ENCODE measurements at regions not wholly inside any gene's neighbourhood (a gene's known extent, or its start where the extent isn't known, plus 50 kb on each side); places are given as distances from the start of the nearest gene placed in this dataset.

GRCh38 chr14:49971156-49972130, 78.6 kb downstream of the ARF6 start:
- DNase-seq (ENCODE audit: low read depth, low spot score): no peak

GRCh38 chr14:49972131-49972671, 79.3 kb downstream of the ARF6 start:
- peak; percentile 41 for DNase-seq (ENCODE audit: low read depth, low spot score)

- DNase-seq (ENCODE audit: low read depth, low spot score): peak; percentile 86
These were observed 79.9 kb downstream of the ARF6 start for GRCh38 chr14:49972823-49973222.

- DNase-seq (ENCODE audit: low read depth, low spot score): peak; percentile 92
These were observed 82.4 kb downstream of the ARF6 start for GRCh38 chr14:49975276-49975675.

GRCh38 chr14:49975799-49976198, 82.9 kb downstream of the ARF6 start:
- DNase-seq (ENCODE audit: low read depth, low spot score): no peak

GRCh38 chr14:49977126-49977841, 84.4 kb downstream of the ARF6 start:
- DNase-seq (ENCODE audit: low read depth, low spot score): no peak

- no peak for DNase-seq (ENCODE audit: low read depth, low spot score)
These were observed 87.1 kb downstream of the ARF6 start for GRCh38 chr14:49980027-49980426.

GRCh38 chr14:49982082-49982481, 89.2 kb downstream of the ARF6 start:
- peak; percentile 49 for DNase-seq (ENCODE audit: low read depth, low spot score)

- peak; percentile 86 for DNase-seq (ENCODE audit: low read depth, low spot score)
These were observed 89.6 kb downstream of the ARF6 start for GRCh38 chr14:49982501-49982951.

- no peak for DNase-seq (ENCODE audit: low read depth, low spot score)
These were observed 91.5 kb downstream of the ARF6 start for GRCh38 chr14:49984424-49984823.

GRCh38 chr14:49986343-49987014, 93.6 kb downstream of the ARF6 start:
- DNase-seq (ENCODE audit: low read depth, low spot score): peak; percentile 63

GRCh38 chr14:49988080-49988990, 95.5 kb downstream of the ARF6 start:
- peak; percentile 7 for DNase-seq (ENCODE audit: low read depth, low spot score)

GRCh38 chr14:49989966-49990365, 97.1 kb downstream of the ARF6 start:
- no peak for DNase-seq (ENCODE audit: low read depth, low spot score)

GRCh38 chr14:49991491-49991890, 98.6 kb downstream of the ARF6 start:
- DNase-seq (ENCODE audit: low read depth, low spot score): no peak

- no peak for DNase-seq (ENCODE audit: low read depth, low spot score)
These were observed 99.2 kb downstream of the ARF6 start for GRCh38 chr14:49992036-49992435.

GRCh38 chr14:49992448-49992847, 99.6 kb downstream of the ARF6 start:
- DNase-seq (ENCODE audit: low read depth, low spot score): no peak

- no peak for DNase-seq (ENCODE audit: low read depth, low spot score)
These were observed 100.0 kb downstream of the ARF6 start for GRCh38 chr14:49992901-49993339.

- no peak for DNase-seq (ENCODE audit: low read depth, low spot score)
These were observed 100.7 kb downstream of the ARF6 start for GRCh38 chr14:49993565-49993964.

- no peak for DNase-seq (ENCODE audit: low read depth, low spot score)
These were observed 102.2 kb downstream of the ARF6 start for GRCh38 chr14:49994951-49995561.

- DNase-seq (ENCODE audit: low read depth, low spot score): no peak
These were observed 105.1 kb downstream of the ARF6 start for GRCh38 chr14:49997991-49998390.

All from astrocyte of the hippocampus (primary cell).